IPS-NIHi11 (cell line): ENCODE measurements at regions not wholly inside any gene's neighbourhood (a gene's known extent, or its start where the extent isn't known, plus 50 kb on each side); places are given as distances from the start of the nearest gene placed in this dataset.
A peak's percentile ranks its signal among the peaks of the same experiment; 100 is the strongest.
"Not testable (repeated sequence)": the region's sequence is repeated elsewhere in the genome, so short reads cannot be mapped to it uniquely, and the experiment has no call there.

ENCODE experiments used
- DNase-seq: peaks from one replicate; pipeline ENCODE4 v3.0.0; 2012; ENCODE audit warnings: mixed read lengths, low spot score

GRCh38 chr12:71299541-71300376, 139.8 kb upstream of the LGR5 start:
- no peak for DNase-seq

GRCh38 chr12:71297930-71298329, 140.1 kb upstream of the TSPAN8 start:
- no peak for DNase-seq

DNA sequence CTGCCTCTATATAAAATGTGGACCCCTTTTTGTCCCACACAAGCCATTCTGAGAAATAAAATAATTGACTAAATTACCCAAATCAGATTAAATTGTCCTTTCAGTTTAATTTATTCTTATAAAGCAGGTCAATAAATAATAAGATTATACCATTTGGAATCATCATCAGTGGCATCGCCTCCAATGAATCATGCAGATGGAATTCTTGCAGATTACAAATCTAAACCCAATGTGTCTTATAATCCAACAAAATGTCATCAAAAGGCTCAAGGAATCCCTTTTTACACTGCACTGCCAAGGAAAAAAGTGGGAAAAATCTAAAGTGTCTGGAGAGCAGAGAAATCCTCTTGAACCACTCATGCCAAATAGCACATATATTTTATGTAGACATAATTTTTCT, 138.2 kb upstream of the TSPAN8 start:
- DNase-seq: no peak

- no peak for DNase-seq
These were observed 133.9 kb upstream of the TSPAN8 start for GRCh38 chr12:71291746-71292145.

GRCh38 chr12:71283883-71284282, 126.1 kb upstream of the TSPAN8 start:
- DNase-seq: no peak

DNA sequence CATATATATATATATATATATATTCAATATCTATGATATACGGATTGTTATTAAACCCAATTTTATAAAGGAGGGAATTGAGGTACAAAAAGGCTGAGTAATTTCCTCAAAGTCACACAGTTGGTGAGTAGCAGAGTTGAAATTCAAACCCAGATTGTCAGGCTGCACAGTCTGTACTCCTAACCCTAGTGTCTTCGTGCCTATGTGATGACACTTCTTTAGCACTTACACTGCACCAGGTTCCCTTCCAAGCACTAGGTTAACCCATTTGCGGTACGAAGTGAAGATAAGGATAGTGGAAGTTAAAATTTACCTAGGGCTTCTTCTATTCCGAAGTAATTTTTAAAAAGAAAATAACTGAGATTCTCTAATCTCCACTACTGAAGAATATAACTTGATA, 125.1 kb upstream of the TSPAN8 start:
- DNase-seq: no peak

- DNase-seq: peak; percentile 18
These were observed 124.2 kb upstream of the TSPAN8 start for GRCh38 chr12:71282020-71282419.

GRCh38 chr12:71281425-71281824, 123.6 kb upstream of the TSPAN8 start:
- no peak for DNase-seq

- no peak for DNase-seq
These were observed 120.1 kb upstream of the TSPAN8 start for GRCh38 chr12:71277866-71278265.

DNA sequence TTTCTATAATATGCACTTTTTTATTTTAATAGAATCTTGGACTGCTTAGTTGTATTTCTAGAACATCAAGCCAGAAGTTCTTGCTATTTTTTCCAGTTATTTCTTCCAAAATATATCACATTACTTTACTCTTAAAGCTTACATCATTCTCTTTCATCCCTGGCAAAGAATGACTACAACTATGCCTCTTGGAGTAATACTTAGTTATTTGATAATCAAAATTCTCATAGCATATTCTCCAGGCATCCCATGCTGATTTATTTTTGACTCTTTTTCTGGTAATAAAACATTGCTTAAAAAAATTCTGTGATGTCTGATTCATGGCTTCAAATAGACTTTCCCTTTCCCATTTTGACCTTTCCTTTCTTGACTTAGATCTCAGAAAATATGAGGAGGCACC, 118.7 kb upstream of the TSPAN8 start:
- no peak for DNase-seq

GRCh38 chr12:71270794-71271193, 113.0 kb upstream of the TSPAN8 start:
- not testable (repeated sequence) for DNase-seq

- DNase-seq: no peak
These were observed 112.3 kb upstream of the TSPAN8 start for GRCh38 chr12:71270057-71270456.

- no peak for DNase-seq
These were observed 111.4 kb upstream of the TSPAN8 start for GRCh38 chr12:71269281-71269598.

DNA sequence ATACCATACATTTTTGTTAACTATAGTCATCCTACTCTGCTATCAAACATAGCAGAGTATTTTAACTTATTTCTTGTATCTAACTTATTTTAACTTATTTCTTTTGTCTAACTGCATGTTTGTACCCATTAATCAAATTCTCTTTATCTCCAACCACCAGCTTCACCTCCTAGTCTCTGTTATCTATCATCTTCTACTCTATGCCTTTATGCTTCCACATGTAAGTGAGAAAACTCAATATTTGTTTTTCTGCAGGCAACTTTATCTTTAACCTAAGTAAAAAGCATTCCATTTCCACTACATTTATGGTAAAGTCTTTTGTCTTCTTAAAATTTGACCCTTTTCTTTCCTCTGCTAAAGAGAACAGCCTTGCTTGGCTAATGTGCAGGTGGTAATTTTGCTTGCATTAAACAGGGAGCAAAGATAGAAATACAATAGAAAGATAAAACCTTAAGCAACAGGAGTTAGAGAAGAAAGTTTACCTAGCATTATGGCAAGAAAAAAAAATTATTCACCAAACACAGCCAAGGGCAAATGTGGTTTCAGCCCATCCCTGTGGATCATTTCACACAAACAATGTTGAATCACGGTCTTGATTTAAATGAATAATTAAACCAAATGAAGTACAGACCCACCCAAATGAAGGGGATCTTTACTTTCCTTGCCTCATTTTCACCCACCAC, 110.9 kb upstream of the TSPAN8 start:
- DNase-seq: no peak

DNA sequence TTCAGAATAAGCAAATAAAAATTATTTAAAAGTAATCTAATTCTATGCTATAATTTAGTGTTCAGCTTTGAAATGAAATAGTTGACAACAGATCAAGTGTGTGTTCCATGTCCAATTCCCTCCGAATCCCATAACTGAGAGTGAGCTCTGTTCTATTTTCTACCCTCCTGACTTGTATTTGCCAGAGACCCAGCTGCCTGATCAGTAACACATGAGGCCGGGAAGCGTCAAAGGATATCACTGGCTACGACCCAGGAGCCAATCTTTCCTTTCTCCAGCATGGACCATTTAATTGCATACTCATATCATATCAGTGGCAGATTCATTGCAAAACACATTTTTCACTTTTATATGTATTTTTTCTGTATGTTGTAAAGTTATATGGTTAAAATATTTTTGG, 108.8 kb upstream of the TSPAN8 start:
- DNase-seq: no peak

DNA sequence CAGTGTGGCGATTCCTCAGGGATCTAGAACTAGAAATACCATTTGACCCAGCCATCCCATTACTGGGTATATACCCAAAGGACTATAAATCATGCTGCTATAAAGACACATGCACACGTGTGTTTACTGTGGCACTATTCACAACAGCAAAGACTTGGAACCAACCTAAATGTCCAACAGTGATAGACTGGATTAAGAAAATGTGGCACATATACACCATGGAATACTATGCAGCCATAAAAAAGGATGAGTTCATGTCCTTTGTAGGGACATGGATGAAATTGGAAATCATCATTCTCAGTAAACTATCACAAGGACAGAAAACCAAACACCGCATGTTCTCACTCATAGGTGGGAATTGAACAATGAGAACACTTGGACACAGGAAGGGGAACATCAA, 107.9 kb upstream of the TSPAN8 start:
- not testable (repeated sequence) for DNase-seq

- DNase-seq: no peak
These were observed 104.7 kb upstream of the TSPAN8 start for GRCh38 chr12:71262466-71262865.

DNA sequence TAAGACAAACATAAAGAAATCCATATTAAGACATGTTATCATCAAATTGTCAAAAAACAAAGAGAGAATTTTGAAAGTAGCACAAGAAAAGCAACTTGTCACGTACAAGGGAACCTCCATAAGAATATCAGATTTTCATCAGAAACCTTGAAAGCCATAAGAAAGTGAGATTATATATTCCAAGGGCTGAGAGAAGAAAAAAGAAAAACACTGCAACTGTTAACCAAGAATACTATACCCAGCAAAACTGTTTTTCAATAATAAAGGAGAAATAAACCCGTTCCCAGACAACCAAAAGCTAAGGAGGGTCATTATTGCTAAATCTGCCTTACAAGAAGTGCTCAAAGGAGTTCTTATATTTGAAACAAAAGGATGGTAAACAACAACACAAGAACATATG, 94.7 kb upstream of the TSPAN8 start:
- no peak for DNase-seq

- DNase-seq: no peak
These were observed 92.4 kb upstream of the TSPAN8 start for GRCh38 chr12:71250166-71250565.

DNA sequence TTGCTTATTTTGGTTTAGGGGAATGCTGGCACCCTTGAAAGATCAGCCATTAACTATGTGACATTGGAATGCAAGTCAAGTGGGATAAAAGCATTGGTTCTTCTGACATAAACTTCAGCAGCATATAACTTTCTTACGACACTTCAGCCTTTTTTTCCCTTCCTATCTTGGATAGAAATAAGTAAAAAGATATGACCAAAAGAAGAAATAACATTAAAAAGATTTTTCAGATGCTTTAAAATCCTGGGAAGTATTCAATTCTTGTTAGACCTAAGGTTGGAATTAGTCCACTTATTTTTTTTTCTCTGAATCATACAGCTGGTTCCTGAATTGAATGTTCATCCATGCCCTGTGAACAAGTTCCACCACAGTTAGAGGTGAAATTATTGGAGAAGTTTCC, 85.6 kb upstream of the TSPAN8 start:
- no peak for DNase-seq

- no peak for DNase-seq
These were observed 84.7 kb upstream of the TSPAN8 start for GRCh38 chr12:71242511-71242910.

DNA sequence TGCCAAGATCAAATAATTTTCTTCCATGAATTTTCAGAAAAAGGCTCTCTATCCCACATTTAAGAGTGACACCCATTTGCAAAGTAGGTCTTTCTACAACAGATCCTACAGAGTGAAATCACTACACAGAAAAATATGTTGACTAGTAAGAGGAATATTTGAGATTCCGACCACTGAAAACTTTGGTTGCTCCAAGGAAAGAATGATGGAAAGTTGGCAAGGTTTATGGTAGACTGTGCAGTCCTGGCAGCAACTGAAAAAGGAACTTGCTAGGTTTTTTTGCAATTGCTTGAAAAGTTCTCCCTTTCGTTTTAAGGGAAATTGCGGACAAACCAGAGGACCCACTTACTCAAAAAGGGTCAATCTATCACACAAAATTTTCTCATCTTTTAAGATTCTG, 83.1 kb upstream of the TSPAN8 start:
- DNase-seq: no peak

- DNase-seq: no peak
These were observed 81.9 kb upstream of the TSPAN8 start for GRCh38 chr12:71239731-71240130.

GRCh38 chr12:71237128-71237527, 79.3 kb upstream of the TSPAN8 start:
- DNase-seq: no peak
